Mammary epithelial cell (primary cell): ENCODE measurements at regions not wholly inside any gene's neighbourhood (a gene's known extent, or its start where the extent isn't known, plus 50 kb on each side); places are given as distances from the start of the nearest gene placed in this dataset.

Experiments used
- EZH2 ChIP-seq: IDR thresholded peaks from 2 replicates; pipeline ENCODE4 v1.6.1; 2012; ENCODE audit warnings: low read length, inconsistent platforms, borderline replicate concordance
- TF ChIP-seq, protein P1 (sequence below), 2 donors: IDR thresholded peaks in 1 of 2; conservative IDR thresholded peaks in 1 of 2; 2 replicates each; pipeline ENCODE4 v1.5.1; 2011 to 2012; ENCODE audit warnings: inconsistent platforms in 2 of 2, low read length in 2 of 2, mild to moderate bottlenecking in 2 of 2, control low read depth in 1 of 2, low read depth in 1 of 2; ENCODE audit not compliant: insufficient read depth in 1 of 2; ENCODE audit errors: extremely low read depth in 1 of 2

DNA sequence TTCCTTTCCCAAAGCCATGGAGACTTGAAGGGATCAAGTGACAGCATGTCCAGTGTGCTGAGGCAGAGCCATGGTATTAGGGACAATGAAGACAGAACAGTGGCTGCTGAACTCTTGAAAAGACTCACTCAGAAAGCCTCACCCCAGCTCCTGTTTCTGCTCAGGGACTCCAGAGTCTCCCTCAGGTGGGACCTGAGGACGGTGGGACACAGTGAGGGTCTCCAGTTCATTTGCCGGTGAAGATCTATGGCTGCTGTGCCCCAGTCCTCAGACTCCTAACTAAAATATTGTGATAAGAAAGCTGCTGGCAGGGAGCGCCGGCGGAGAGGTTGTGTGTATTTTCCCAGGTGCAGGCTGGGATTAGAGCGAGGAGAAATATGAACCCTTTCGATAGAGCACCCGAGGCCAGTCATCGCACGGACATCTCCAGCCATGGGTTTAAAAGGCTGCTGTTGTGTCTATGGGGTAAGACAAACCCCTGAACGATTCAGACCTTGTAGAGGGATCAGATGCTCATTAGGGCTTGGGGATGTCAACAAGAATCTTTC lies 57.2 kb downstream of the C7orf25 start:
- TF ChIP-seq, protein P1, sequence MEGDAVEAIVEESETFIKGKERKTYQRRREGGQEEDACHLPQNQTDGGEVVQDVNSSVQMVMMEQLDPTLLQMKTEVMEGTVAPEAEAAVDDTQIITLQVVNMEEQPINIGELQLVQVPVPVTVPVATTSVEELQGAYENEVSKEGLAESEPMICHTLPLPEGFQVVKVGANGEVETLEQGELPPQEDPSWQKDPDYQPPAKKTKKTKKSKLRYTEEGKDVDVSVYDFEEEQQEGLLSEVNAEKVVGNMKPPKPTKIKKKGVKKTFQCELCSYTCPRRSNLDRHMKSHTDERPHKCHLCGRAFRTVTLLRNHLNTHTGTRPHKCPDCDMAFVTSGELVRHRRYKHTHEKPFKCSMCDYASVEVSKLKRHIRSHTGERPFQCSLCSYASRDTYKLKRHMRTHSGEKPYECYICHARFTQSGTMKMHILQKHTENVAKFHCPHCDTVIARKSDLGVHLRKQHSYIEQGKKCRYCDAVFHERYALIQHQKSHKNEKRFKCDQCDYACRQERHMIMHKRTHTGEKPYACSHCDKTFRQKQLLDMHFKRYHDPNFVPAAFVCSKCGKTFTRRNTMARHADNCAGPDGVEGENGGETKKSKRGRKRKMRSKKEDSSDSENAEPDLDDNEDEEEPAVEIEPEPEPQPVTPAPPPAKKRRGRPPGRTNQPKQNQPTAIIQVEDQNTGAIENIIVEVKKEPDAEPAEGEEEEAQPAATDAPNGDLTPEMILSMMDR (conservative IDR thresholded peaks at IDR 0.05 in 1 of 2, IDR thresholded peaks at IDR 0.05 in 1 of 2; ENCODE audit: extremely low read depth in 1 of 2, insufficient read depth in 1 of 2, low read depth in 1 of 2, low read length in 2 of 2), result no peak
- TF ChIP-seq EZH2, result no peak
